ENCODE measurements at regions not wholly inside any gene's neighbourhood (a gene's known extent, or its start where the extent isn't known, plus 50 kb on each side); places are given as distances from the start of the nearest gene placed in this dataset.

DNA sequence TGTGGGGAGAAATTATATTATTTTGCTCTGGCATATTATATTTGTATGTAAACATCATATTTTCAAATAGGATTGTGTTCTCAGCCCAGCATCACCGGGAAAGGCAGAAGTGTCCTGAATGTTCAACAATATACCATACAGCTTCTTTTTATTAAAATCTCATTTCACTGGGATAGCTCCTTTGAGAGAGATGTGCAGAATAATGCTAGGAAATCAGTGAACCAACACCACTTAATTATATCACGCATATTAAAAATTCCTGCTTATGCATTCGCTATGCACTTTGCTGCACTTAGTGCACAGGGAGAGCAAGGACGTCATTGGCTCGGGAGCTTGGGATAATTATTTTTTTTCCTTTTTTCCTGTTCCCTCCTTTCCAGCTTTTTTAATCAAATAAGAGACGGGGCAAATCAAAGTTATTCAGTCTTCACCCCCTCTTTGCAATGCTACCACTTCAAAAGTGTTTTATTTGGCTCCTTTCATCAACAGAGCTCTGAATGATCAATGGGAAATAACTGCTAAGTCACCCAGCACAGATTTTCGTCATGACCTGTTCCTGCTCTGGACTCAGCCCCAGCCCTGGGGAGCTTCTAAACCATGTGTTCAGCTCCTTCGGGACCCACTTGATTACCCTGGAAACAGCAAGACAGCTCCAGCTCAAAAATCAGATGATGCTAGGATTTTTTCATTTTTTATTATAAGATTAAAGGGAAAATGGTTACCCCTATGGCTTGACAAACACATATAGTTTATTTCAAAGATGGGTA lies 165.5 kb upstream of the DUSP10 start:
- no peak for DNase-seq

DNA sequence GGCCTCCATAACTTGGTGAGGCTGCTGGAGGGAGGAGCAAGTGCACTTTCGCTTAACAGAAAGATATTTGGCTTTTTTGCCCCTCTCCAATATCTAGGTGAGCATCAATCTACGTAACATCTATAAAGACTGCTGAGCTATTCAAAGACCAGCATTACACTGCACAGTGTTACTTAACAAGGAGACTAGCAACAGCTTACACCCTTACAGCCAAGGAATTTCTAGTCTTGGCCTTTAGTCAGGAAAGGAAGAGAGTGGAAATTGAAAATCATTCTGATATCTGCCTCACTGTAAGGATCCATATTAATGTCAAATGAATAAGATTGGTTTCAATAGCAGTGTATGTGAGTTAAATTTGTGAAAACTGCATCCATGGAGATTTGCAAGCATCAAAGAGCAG lies 163.9 kb upstream of the DUSP10 start:
- no peak for DNase-seq

DNA sequence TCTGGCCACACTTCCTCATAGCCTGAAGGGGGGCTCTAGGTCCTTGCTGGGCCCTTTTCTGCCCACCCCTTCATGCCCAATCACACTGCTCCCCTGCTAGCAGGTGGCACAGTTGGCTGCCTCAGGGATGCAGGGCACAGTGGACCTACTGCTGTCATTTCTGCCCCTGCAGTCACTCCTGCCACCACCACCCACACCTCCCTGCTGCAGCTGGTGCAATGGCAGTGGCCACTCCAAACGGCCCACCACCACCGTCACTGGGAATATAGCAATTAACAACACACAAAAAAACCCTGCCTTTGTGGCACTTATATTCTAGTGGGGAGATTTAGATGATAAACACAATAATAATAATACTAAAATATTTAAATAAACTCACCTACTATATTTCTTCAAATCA lies 162.4 kb upstream of the DUSP10 start:
- DNase-seq: no peak

DNA sequence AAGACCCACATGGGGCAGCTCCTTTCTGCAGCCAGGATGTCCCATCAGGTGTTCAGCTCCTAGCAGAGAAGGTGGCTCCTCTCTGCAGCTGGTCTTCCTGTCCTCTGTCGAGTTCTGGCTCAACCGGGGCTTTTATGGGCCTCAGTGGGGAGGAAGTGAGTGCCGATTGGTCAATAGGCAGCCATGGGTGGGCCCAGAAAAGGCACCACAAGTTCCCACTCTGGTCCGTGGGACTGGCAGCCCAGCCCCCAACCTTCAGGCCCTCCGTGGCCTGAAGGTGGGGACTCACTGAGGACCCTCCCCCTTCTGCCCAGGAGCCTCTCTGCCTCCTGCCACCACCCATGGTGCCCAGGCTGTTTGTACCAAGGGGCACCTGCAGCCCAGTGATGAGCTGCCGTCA lies 161.7 kb upstream of the DUSP10 start:
- DNase-seq: no peak

DNA sequence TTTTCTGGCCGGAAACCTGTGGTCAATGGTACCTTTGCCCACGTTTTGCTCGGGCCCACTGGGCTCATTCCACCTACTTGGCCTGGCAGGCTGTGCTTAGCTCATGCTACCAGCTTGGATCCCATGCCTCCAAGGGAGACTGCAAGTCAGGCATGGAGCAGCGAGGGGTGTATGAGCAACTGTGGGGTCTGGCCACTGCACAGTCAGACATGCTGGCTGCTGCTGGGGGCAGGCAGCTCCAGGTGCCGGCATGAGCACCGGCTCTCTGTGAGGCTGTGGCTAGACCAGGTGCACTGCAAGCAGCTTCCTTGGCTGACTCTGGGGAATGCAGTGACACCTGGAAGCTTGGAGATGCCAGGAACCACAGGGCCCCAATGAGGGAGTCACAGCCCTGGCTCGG lies 161.1 kb upstream of the DUSP10 start:
- DNase-seq: no peak

DNA sequence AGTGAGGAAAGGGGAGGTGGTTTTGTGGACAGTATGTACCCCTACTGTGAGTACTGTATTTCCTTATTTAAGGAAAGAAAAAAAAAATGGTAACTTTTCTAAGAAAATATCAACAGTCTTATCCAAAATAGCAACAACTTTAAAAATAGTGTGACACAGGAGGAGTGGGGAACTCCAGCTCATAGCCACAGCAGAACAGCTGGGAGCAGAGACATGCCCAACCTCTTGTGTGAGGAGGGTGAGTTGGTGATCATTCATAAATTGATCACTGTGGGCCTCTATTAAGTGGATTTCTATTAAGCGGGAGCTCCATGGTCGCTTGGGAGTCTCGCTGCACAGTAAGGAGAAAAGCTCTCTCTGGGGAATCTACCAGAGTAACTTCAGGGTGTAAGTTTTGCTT lies 158.8 kb upstream of the DUSP10 start:
- no peak for DNase-seq

DNA sequence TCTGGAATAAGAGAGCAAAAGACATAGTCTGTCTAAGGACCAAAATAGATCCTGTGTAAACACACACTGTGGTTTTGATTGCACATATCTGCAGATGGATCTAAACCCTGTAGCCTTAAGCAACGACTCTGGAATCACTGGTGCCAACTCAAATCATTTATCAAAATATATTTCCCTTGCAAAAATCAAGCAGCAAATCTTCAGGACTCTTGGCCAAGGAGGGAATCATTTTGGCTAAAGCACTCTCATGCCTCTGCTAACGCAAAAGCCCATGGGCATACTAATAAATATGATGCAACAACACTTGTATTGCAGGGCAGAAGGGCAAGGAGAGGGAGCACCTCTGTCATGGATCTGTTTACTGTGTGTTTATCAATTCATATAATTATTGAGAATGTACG lies 155.4 kb upstream of the DUSP10 start:
- DNase-seq: peak; percentile 29

DNA sequence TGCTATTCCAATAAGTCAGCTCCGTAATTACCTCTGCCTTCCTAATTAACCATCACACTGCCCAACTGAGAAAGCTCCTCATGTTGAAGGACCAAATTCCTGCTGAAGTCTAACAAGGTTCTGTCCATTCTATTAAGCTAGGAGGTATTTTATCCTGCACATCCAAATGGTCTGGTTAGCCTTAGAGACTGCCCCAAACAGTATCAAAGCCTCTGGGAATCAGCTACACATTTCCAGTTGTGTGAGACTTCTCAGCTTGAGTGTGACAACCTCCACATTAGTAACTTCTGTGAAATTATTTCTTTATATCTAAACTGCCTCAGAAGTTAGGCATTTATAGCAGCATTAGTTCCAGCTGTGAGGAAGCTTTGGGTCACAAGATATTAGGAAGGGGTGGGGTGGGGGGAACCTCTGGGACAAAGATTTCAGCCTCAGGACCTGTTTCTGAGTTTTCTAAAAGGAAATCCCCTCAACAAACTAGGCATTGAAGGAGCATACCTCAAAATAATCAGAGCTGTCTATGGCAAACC lies 150.5 kb upstream of the DUSP10 start:
- no peak for DNase-seq

DNA sequence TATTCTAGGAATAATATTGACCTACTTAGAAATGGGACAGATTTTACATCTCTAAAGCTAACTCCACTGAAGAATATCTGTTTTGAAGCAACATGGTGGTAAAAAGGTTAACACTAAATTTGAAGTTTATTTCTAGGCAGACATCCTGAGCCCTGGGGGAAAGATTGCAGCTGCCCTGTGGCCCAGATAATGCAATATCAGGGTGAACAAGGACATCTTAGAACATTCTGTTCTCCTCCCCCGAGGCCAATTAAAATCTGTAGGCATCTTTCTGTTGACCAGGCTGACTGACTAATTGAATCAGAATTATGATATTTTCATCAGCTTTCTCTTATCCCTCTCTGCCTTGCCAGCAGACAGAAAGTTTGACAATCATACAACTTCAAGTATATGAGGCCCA lies 149.8 kb upstream of the DUSP10 start:
- peak; percentile 34 for DNase-seq

DNA sequence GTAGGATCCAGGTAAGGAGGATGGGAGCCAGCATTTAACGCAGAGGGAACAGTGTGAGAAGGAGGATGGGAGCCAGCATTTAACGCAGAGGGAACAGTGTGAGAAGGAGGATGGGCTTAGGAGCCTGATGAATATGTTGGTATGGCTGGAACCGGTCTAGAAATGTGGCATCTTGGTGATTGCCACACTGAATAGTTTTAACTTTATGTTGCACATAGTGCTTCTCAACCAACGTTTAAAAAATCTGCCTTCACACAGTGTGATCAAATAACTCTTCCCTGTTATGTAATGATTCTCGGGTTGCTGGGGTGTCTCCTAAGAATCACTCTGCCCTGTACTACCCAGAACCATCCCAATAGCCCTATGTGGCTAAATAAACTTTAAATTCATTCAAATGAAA lies 146.9 kb upstream of the DUSP10 start:
- no peak for DNase-seq

DNA sequence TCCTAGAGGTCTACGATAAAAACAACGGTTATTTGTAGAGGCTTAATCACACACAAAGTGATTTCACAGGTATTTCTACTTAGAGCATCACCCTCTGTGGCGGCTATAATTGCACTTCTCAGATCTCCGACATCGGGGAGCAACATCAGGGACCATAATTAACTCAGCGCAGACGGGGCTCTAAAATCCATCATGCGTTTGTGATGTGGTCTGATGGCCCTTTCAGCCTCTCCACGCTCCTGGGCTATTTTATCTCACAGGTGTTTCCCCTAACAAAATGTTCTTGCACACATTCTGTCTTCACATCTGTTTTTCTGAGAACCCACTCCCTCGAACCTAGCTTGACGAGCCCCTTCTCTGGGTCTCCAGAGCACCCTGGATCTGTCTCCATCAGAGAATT lies 146.3 kb upstream of the DUSP10 start:
- no peak for DNase-seq

DNA sequence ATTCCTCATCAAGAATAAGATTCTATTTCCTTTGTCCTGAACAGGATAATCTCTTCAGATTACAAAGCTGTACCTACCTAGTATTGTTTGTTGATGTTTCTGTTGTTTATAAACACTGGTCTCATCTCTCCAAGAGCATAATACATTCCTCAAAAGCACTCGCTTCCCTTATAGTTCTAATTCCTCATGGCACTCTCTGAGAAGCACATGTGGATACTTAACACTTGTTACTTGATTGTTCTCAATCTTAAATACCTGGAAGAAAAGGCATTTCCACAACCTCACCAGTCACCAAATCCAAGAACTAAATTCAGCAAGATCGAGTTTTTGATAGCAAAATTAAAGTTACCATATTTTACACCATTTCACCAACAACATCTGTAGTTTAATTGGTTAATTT lies 145.9 kb upstream of the DUSP10 start:
- DNase-seq: no peak

DNA sequence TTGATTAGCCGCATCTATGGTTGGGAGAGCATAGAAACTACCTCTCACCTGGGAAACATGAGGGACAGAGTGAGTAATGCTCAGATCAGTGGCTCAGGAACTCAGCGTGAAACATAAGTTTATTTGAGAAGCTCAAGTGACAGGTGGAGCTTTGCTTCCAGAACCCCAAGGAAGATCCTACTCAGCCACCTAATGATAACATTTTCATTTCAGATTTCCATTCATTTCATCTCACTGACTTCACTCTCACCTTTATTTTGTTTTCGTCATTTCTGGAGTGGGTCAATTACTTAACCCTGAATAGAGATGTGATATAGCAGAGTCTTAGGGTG lies 145.5 kb upstream of the DUSP10 start:
- no peak for DNase-seq

DNA sequence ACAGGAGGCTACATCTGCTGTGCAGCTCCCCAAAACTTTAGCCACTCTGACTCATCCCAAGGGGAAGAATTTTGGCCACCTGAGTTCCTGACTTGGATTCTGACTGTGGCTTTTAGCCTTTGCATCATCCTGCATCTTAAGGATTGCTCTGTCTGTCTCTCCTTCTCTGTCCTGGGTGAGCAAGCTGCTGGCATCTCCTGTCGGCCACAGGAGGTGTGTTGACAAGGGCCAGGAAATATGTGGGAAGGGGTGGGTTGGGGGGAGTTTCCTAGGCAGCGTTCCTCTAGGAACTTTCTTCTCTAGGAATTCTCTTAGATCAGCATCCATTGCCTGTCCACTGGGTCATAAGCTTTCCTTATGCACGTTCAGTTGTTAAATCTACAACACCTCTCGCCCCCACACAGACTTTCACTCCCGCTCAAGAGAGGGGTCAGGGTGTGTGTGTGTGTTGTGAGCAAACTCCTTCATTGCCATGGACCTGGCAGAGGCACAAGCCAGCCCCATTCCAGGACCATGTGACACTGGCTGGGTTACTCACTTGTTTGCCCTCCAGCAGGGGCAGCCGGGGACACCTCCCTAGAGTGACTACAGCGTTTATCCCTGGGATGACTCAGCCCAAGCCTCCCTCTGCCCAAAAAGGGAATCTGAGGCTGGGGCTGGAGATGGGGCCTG lies 145.0 kb upstream of the DUSP10 start:
- DNase-seq: peak; percentile 83

DNA sequence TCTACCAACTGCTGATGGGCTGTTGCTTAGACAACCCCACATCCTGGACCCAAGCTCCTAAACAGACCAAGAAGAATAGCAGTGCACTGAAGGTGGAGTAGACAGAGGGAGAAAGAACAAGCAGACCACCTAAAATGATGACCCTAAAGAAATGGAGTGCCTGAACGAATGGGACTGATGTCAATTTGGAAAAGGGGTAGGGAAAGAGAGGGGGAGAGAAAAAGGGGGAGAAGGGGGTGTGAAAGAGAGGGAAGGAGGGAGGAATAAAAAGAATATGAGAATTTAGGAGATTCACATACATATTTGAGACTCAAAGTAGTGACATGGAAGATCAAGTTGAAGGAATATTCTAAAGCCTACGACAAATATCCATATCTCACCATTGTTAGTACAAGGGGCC lies 144.4 kb upstream of the DUSP10 start:
- DNase-seq: no peak

DNA sequence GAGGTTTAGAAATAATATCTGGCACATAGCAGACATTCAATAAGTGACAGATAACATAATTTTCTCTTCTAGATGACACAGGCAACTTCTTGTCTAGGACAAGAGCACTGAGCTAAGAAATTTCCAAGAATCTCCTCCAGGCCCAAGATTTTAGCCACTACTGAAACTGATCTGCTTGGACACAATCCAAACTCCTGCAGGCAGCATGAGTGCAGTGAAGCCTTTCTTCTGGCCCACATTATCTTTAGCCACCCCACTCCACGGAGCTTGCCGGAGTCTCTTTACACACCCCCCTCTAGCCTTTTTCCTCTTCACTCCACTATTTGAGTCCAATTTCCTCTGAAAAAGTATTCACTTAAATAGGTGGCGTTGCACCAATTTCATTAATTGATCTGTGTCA lies 142.9 kb upstream of the DUSP10 start:
- DNase-seq: no peak

DNA sequence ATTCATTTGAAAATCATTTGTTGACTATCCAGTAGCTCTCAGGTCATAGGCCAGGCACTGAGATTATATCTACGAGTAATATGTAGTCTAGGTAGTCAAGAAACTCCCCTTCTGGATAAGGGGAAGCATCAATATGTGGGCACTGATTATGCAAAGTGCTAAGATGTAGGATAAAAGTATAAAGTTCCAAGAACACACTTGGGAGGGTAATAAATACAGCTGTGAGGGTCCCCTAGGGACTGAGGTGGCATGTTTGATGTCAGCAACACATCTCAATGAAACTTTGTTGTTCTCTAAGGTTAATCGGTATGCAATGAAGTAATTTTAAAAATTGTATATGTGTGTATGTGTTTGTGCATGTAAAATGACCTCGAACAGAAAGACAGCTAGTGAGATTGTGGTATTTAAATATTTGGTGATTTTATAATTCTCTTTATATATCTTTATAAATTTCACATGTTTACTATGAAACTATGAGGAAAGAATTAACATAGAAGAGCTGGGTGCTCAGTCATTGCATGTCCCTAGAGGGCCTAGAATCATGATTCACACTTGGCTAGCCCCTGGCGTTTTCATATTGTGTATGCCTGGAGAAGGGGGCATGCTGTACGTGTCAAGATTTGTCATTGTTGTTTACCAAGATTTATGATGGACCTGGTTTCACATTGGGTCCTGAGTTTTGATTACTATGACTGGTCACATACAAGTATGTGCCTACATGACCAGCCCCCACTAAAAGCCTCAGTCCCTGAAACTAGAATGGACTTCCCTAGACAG lies 140.1 kb upstream of the DUSP10 start:
- DNase-seq: no peak

DNA sequence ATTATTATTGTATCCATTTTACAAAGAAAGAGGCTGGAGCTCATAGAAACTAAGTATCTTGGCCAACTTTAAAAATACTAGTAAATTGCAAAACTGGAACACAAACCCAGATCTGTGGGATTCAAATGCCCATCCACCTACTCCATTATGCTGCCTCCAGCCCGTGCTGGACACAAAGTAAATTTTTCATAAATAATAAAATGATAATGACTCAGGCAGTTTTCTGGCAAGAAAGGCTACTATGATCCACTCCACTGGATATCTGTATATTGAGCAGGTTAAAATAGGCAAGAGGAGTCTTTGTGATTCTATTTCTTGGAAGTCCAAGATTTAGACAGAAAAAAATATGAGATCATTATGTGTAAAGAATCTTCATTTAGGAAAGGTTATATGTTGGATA lies 138.3 kb upstream of the DUSP10 start:
- no peak for DNase-seq

DNA sequence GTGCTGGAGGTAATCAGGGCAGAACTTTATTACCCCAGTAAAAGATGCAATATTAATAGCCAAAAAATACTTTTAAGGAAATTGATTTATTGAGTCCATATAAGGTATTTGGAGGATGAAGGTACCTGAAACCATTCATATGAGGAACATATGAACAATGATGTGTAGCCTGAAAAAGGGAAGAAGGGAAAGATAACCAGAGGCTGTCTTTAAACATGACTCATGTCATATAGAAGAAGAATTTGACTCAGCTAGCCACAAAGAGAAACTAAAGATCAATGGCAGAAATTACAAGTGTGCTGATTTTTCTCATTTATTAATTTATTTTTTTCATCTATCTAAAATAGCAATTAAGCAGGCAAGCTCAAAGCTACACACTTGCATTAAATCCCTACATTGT lies 136.2 kb upstream of the DUSP10 start:
- DNase-seq: no peak

DNA sequence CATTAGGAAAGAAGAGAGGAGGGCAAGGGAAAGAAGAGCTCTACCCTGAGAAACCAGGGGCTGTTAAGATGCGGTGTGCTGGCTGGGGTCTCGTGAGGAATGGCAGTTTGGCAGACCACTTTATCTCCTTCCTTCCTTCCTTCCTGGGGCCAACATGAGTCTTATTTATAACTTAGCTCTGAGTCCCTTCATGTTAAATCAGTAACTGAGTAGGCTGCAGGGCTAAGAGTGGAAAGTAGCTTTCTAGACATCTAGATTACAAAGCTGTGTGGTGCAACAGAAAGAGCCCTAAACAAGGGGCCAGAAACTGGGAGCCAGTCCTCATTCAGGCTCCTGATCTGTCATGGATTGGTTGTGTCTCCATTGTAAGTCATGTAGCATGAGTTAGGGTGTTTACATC lies 135.4 kb upstream of the DUSP10 start:
- no peak for DNase-seq

DNA sequence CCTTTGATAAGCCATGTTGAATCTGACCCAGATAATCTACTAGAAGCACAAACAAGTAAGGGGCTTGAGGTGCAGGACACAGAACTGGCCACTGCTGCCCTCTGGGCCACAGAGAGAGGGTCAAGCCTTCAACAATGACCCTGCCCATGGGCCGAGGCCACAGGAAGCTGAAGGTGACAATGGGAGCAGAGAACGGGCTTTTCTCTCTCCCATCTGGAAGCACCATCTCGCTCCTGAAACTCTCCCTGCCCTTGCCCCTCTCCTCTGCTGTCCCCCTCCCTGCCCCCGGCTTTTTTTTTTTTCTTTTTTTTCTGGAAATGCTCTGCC lies 133.1 kb upstream of the DUSP10 start:
- no peak for DNase-seq

DNA sequence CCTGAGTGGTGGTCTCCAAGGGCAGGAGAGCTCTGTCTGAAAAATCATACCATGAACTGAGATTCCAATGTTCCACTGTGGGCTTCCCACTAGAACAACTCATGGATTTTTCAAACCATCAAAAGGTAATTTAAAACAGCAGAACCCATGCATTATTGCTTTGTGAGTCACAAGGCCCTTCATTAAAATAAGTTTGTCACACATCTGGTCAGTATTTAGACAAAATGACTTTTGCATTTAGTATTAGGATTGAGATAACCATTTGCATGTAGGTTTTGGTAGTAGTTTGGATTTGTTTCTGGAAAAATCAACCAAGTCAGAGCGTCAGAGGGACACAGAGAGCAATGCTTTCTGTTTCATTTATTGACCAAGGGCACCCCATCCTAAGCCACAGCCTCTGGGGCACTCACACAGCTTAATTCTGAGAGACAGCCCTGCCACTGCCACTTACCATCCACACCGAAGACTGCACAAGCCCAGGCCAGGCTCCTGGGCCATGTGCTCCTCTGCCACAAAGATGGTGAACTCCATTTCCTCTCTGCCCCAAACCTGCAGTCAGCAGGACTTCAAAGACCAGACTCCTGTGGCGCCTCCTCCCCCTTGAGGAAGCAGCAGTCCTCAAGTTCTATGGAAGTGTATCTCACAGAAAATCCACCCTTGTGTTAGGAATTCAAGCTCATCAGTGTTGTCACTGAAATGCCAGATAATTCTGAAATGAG lies 132.6 kb upstream of the DUSP10 start:
- DNase-seq: peak; percentile 85

DNA sequence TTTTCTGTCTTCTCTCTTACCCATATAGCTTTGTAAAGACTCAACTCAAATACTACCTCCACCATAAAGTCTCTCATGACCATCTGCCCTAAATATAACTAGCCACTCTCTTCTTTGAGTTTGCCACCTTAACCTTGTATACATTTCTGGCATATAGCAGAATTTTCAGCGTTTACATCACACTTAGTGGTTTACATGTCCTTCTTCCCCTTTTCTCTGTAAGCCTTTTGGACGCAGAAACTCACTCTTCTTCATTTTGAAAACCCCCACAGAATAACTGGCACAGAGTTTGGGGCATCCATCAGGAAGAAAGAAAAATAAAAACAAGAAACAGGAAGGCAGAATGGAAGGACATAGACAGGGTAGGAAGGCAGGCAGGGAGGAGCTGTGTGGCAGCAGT lies 131.8 kb upstream of the DUSP10 start:
- no peak for DNase-seq
